GM23338 (cell line): ENCODE measurements at regions not wholly inside any gene's neighbourhood (a gene's known extent, or its start where the extent isn't known, plus 50 kb on each side); places are given as distances from the start of the nearest gene placed in this dataset.

Experiments
- EZH2 ChIP-seq: fragments of 200-600 bp; sonication (generic); IDR thresholded peaks from one replicate; pipeline ENCODE4 v1.8.0; 2017; ENCODE audit warnings: antibody characterized with exemption, mild to moderate bottlenecking, low read depth; ENCODE audit not compliant: unreplicated experiment
- EZH2phosphoT487 ChIP-seq: fragments of 200-600 bp; sonication (generic); IDR thresholded peaks from one replicate; pipeline ENCODE4 v1.8.1; 2018; ENCODE audit warnings: antibody characterized with exemption; ENCODE audit not compliant: unreplicated experiment
- NANOG ChIP-seq: IDR thresholded peaks from 2 replicates; pipeline ENCODE4 v1.6.1; 2016; ENCODE audit warnings: antibody characterized with exemption, borderline replicate concordance
- POLR2AphosphoS5 ChIP-seq: IDR thresholded peaks from 2 replicates; pipeline ENCODE4 v1.6.1; 2016; ENCODE audit warnings: antibody characterized with exemption, low read depth
- ZNF114 ChIP-seq: fragments of 250-450 bp; sonication (Bioruptor Pico); IDR thresholded peaks from 2 replicates; pipeline ENCODE4 v1.5.0; 2020; ENCODE audit warnings: mild to moderate bottlenecking, moderate library complexity
- TF ChIP-seq, protein P1 (sequence below), 2 experiments: fragments of 200-600 bp in 1 of 2; sonication (generic) in 1 of 2; conservative IDR thresholded peaks; 2 replicates each; pipeline versions ENCODE4 v1.5.1 to v1.6.1; 2016 to 2017; ENCODE audit warnings: antibody characterized with exemption in 2 of 2, low read depth in 2 of 2, mild to moderate bottlenecking in 2 of 2, moderate library complexity in 1 of 2
- TF ChIP-seq, protein P2 (sequence below): IDR thresholded peaks from one replicate; pipeline ENCODE4 v1.6.1; 2018; ENCODE audit warnings: antibody characterized with exemption; ENCODE audit not compliant: unreplicated experiment

DNA sequence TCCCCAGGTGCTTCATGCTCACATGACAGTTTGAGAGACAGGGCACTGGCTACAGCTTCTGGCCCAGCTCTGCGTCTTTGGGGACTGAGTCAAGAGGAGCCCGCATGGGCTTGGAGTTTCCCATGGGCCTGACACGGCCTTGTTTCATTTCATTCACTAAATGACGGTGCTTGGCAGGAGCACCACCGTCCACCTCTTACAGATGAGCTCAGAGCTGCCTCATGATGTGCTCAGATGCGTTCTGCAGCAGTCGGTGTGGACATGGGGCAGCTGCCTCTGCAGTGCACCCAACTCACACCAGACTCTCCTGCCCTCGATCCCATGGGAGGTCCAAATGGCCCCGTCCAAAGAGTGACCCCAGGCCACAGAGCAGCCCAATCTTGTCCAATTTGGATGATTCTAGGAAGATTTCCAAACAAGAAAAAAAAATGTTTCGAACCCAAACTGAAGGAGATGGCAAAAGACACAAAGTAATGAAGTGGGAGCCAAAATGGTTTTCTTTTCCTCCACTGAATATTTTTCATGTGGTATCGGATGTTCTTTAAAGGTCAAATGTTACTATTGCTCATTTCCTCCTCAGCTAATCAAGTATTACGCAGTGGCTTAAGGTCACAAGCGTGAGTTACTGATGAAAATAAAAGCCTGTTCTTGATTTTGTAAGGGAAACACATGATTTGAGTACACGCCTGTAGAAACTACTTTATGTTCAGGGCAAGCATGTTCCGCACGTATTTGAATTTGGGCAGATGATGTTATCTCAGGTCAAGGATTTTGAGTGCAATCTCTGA, 524.2 kb downstream of the CDH26 start:
- no peak for TF ChIP-seq POLR2AphosphoS5
- TF ChIP-seq, protein P1, sequence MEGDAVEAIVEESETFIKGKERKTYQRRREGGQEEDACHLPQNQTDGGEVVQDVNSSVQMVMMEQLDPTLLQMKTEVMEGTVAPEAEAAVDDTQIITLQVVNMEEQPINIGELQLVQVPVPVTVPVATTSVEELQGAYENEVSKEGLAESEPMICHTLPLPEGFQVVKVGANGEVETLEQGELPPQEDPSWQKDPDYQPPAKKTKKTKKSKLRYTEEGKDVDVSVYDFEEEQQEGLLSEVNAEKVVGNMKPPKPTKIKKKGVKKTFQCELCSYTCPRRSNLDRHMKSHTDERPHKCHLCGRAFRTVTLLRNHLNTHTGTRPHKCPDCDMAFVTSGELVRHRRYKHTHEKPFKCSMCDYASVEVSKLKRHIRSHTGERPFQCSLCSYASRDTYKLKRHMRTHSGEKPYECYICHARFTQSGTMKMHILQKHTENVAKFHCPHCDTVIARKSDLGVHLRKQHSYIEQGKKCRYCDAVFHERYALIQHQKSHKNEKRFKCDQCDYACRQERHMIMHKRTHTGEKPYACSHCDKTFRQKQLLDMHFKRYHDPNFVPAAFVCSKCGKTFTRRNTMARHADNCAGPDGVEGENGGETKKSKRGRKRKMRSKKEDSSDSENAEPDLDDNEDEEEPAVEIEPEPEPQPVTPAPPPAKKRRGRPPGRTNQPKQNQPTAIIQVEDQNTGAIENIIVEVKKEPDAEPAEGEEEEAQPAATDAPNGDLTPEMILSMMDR (conservative IDR thresholded peaks at IDR 0.05; ENCODE audit: low read depth in 2 of 2) = no peak
- no peak for TF ChIP-seq EZH2phosphoT487
- TF ChIP-seq NANOG = no peak
- no peak for TF ChIP-seq EZH2
- TF ChIP-seq, protein P2, sequence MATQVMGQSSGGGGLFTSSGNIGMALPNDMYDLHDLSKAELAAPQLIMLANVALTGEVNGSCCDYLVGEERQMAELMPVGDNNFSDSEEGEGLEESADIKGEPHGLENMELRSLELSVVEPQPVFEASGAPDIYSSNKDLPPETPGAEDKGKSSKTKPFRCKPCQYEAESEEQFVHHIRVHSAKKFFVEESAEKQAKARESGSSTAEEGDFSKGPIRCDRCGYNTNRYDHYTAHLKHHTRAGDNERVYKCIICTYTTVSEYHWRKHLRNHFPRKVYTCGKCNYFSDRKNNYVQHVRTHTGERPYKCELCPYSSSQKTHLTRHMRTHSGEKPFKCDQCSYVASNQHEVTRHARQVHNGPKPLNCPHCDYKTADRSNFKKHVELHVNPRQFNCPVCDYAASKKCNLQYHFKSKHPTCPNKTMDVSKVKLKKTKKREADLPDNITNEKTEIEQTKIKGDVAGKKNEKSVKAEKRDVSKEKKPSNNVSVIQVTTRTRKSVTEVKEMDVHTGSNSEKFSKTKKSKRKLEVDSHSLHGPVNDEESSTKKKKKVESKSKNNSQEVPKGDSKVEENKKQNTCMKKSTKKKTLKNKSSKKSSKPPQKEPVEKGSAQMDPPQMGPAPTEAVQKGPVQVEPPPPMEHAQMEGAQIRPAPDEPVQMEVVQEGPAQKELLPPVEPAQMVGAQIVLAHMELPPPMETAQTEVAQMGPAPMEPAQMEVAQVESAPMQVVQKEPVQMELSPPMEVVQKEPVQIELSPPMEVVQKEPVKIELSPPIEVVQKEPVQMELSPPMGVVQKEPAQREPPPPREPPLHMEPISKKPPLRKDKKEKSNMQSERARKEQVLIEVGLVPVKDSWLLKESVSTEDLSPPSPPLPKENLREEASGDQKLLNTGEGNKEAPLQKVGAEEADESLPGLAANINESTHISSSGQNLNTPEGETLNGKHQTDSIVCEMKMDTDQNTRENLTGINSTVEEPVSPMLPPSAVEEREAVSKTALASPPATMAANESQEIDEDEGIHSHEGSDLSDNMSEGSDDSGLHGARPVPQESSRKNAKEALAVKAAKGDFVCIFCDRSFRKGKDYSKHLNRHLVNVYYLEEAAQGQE = no peak
- no peak for TF ChIP-seq ZNF114
